ENCODE measurements at regions not wholly inside any gene's neighbourhood (a gene's known extent, or its start where the extent isn't known, plus 50 kb on each side); places are given as distances from the start of the nearest gene placed in this dataset.

DNA sequence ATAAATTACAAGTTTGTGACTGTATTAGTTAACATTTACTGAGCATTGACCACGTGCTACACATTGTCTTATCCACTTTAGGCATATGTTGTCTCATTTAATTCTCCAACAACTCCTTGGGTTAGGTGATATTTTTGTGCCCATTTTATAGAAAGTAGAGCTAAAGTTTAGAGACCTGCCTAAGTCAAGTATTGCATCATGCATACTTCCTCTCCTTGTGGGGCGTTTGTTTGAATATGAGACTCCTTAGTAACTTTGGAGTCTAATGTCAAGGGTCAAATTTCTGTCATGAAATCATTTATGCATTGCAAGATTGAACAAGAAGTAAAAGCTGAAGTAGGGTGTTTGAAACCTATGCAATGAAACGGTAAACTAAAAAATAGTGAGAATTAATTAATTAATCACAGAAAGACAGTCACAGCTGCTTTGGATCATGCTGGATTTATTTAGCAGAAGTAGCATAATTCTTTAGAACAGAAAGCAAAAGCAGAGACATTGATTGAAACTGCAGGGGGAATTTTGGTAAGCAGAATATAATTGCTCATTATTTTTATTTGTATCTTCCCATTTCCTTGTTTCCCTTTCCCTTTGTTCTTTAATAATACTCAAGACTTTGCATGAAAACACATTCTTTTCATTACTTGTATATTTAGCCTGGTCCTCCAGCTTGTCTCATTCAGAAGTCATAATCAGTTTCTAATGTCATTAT lies 1374.4 kb upstream of the GJE1 start (continued):
- TF ChIP-seq, protein P1, sequence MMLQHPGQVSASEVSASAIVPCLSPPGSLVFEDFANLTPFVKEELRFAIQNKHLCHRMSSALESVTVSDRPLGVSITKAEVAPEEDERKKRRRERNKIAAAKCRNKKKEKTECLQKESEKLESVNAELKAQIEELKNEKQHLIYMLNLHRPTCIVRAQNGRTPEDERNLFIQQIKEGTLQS (IDR thresholded peaks at IDR 0.05), result peak; percentile 39; the same call in 1 of the 2 replicates
- TF ChIP-seq, protein P1 (CRISPR knock-in tag; conservative IDR thresholded peaks at IDR 0.05), result no peak
- TF ChIP-seq ZNF507 (tag; conservative IDR thresholded peaks at IDR 0.05) (no peak), POLR2G (IDR thresholded peaks at IDR 0.05; ENCODE audit: low read depth, low read length) (no peak)

GRCh38 chr6:140752234-140752633 lies 1377.8 kb upstream of the CITED2 start:
- no peaks in the 10 kb centered on the region for H3K9me3 ChIP-seq (replicated peaks; ENCODE audit: control insufficient read depth, insufficient read depth, low read depth, low read length)
- POLR2A ChIA-PET, result no interaction called here
- no peak for ATAC-seq
- TF ChIP-seq, protein P2, sequence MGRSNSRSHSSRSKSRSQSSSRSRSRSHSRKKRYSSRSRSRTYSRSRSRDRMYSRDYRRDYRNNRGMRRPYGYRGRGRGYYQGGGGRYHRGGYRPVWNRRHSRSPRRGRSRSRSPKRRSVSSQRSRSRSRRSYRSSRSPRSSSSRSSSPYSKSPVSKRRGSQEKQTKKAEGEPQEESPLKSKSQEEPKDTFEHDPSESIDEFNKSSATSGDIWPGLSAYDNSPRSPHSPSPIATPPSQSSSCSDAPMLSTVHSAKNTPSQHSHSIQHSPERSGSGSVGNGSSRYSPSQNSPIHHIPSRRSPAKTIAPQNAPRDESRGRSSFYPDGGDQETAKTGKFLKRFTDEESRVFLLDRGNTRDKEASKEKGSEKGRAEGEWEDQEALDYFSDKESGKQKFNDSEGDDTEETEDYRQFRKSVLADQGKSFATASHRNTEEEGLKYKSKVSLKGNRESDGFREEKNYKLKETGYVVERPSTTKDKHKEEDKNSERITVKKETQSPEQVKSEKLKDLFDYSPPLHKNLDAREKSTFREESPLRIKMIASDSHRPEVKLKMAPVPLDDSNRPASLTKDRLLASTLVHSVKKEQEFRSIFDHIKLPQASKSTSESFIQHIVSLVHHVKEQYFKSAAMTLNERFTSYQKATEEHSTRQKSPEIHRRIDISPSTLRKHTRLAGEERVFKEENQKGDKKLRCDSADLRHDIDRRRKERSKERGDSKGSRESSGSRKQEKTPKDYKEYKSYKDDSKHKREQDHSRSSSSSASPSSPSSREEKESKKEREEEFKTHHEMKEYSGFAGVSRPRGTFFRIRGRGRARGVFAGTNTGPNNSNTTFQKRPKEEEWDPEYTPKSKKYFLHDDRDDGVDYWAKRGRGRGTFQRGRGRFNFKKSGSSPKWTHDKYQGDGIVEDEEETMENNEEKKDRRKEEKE (IDR thresholded peaks at IDR 0.05; ENCODE audit: borderline replicate concordance in 1 of 2, control insufficient read depth in 1 of 2, low read depth in 2 of 2, low read length in 1 of 2), result no peak
- TF ChIP-seq ZNF316 (IDR thresholded peaks at IDR 0.05), result peak; percentile 28; the same call in 1 of the 2 replicates
- no peak for TF ChIP-seq CCAR2 (IDR thresholded peaks at IDR 0.05; ENCODE audit: low read depth, low read length)
- TF ChIP-seq ILF3 (IDR thresholded peaks at IDR 0.05; ENCODE audit: borderline replicate concordance), result no peak
- no peak for TF ChIP-seq CHAMP1 (IDR thresholded peaks at IDR 0.05)
- no peak for TF ChIP-seq CHD4 (IDR thresholded peaks at IDR 0.05; ENCODE audit: insufficient read depth, insufficient replicate concordance, low read depth, low read length, poor library complexity, severe bottlenecking)
- TF ChIP-seq, protein P3, sequence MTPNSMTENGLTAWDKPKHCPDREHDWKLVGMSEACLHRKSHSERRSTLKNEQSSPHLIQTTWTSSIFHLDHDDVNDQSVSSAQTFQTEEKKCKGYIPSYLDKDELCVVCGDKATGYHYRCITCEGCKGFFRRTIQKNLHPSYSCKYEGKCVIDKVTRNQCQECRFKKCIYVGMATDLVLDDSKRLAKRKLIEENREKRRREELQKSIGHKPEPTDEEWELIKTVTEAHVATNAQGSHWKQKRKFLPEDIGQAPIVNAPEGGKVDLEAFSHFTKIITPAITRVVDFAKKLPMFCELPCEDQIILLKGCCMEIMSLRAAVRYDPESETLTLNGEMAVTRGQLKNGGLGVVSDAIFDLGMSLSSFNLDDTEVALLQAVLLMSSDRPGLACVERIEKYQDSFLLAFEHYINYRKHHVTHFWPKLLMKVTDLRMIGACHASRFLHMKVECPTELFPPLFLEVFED (CRISPR knock-in tag; conservative IDR thresholded peaks at IDR 0.05), result no peak
- TF ChIP-seq ZNF699 (CRISPR knock-in tag; IDR thresholded peaks at IDR 0.05; ENCODE audit: insufficient replicate concordance), result no peak

More at GRCh38 chr6:140752234-140752633, 1377.8 kb upstream of the CITED2 start:
- no peaks in the 10 kb centered on the region for H3K79me2 ChIP-seq (ENCODE audit: control insufficient read depth, insufficient read depth, low read length)
- BruUV-seq (replicated peaks), result no TSS peak
- WGBS (ENCODE audit: insufficient coverage, low coverage, missing lambda C conversion rate), result 0% methylated on average over 1 of the region's 1 CpG
- DNase-seq (ENCODE audit: extremely low read depth in 1 of 4, low spot score in 3 of 4), result no peak
- CTCF ChIA-PET (ENCODE audit: low intra/inter-chr PET ratio), result no interaction called here
- no peaks in the 10 kb centered on the region for H3K36me3 ChIP-seq (ENCODE audit: control insufficient read depth, insufficient read depth, low read length)
- H3K9ac ChIP-seq (ENCODE audit: insufficient read depth in 1 of 2, low read depth in 2 of 2, low read length in 2 of 2), result no peak overlapping the region
- no peak overlapping the region for H3K27ac ChIP-seq (ENCODE audit: extremely low read depth, low read depth, low read length)
- no peaks in the 10 kb centered on the region for H3K27me3 ChIP-seq (ENCODE audit: control insufficient read depth in 2 of 2, insufficient read depth in 2 of 2, low read length in 2 of 2)
- no peaks in the 10 kb centered on the region for H3K4me1 ChIP-seq (replicated peaks in 1 of 2; ENCODE audit: control insufficient read depth in 2 of 2, insufficient read depth in 2 of 2, low read length in 2 of 2)
- no peaks in the 10 kb centered on the region for H3K9me1 ChIP-seq (ENCODE audit: control insufficient read depth, insufficient read depth, low read length)
- no peak overlapping the region for H3K4me3 ChIP-seq
- in situ Hi-C loops (cut with MboI) (no loop called here), intact Hi-C loops (cut with micrococcal nuclease) (no loop called here)
- FAIRE-seq, result no peak
- no peak overlapping the region for H2AFZ ChIP-seq (ENCODE audit: low read depth, low read length)
- no peak overlapping the region for H3K4me2 ChIP-seq (ENCODE audit: insufficient read depth, low read length)
- H4K20me1 ChIP-seq (replicated peaks; ENCODE audit: control insufficient read depth, insufficient read depth, low read length), result no peaks in the 10 kb centered on the region

All from K562 (cell line).